Prostate gland (tissue), 2 donors: ENCODE measurements at regions not wholly inside any gene's neighbourhood (a gene's known extent, or its start where the extent isn't known, plus 50 kb on each side); places are given as distances from the start of the nearest gene placed in this dataset.

Experiments
- CTCF ChIP-seq, 4 experiments: fragments of 200-600 bp in 2 of 4; fragments of 450-650 bp in 2 of 4; sonication (generic) in 2 of 4; IDR thresholded peaks; 1 replicate in 3 of 4; 2 replicates in 1 of 4; pipeline ENCODE4 v1.5.1; 2016 to 2019; ENCODE audit warnings: antibody characterized with exemption in 4 of 4, mild to moderate bottlenecking in 2 of 4, moderate library complexity in 2 of 4
- POLR2A ChIP-seq: fragments of 450-650 bp; IDR thresholded peaks from one replicate; pipeline ENCODE4 v1.6.1; 2016; ENCODE audit warnings: antibody characterized with exemption, mild to moderate bottlenecking
- POLR2AphosphoS5 ChIP-seq: sonication (generic); formaldehyde crosslinking; IDR thresholded peaks from one replicate; pipeline ENCODE4 v1.6.1; 2017; ENCODE audit warnings: antibody characterized with exemption

GRCh38 chr13:71055644-71056043, 811.4 kb downstream of the DACH1 start:
- no peak for TF ChIP-seq POLR2A
- no peak for TF ChIP-seq CTCF (IDR thresholded peaks at IDR 0.05)
- no peak for TF ChIP-seq POLR2AphosphoS5
